ENCODE measurements at regions not wholly inside any gene's neighbourhood (a gene's known extent, or its start where the extent isn't known, plus 50 kb on each side); places are given as distances from the start of the nearest gene placed in this dataset.

DNA sequence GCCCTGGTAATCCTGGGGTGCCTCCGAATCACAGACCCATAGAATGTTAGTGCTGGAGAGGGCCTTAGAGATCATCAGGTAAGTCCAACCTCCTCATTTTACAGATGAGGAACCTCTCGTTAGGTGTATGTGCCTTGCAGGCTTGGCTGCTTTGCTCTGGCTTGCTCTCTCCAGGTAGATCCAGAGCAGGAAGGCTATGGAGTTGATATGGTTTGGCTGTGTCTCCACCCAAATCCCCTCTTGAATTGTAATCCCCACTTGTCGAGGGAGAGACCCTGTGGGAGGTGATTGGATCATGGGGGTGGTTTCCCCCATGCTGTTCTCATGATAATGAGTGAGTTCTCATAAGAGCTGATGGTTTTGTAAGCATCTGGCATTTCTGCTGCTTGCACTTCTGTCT lies 186.0 kb upstream of the PLXNA2 start:
- H3K79me2 ChIP-seq (ENCODE audit: insufficient read depth, low read length) = no peaks in the 10 kb centered on the region
- intact Hi-C loops (cut with micrococcal nuclease) = no loop called here
- no peak overlapping the region for H3K9ac ChIP-seq (ENCODE audit: insufficient read depth, low read length, poor library complexity, severe bottlenecking)
- no peak for DNase-seq
- no peaks in the 10 kb centered on the region for H3K36me3 Mint-ChIP-seq
- H2AFZ ChIP-seq (ENCODE audit: insufficient read depth, low read depth, low read length, poor library complexity, severe bottlenecking) = no peak overlapping the region
- no peaks in the 10 kb centered on the region for H3K27me3 ChIP-seq (ENCODE audit: control insufficient read depth in 2 of 2, insufficient read depth in 2 of 2, low read length in 2 of 2)
- peaks cover 0 to 4% (median 2%) of the 10 kb centered on the region in 7 donors for H3K9me3 Mint-ChIP-seq
- no peaks in the 10 kb centered on the region for H3K36me3 ChIP-seq (replicated peaks in 1 of 2; ENCODE audit: control insufficient read depth in 1 of 2, insufficient read depth in 2 of 2, low read length in 2 of 2)
- peaks cover 0 to 5% (median 1%) of the 10 kb centered on the region in 3 donors for H3K27me3 Mint-ChIP-seq (ENCODE audit: low read depth in 3 of 3)
- H3K27ac Mint-ChIP-seq = no peak overlapping the region
- no peak overlapping the region for H3K4me3 Mint-ChIP-seq
- H3K4me3 ChIP-seq (replicated peaks in 1 of 3; ENCODE audit: low read depth in 2 of 3, low read length in 3 of 3) = no peak overlapping the region
- no peak overlapping the region for H3K27ac ChIP-seq (ENCODE audit: low read depth in 1 of 2, low read length in 2 of 2)
- no CpG with 5 or more reads among the region's 3 CpGs for WGBS (ENCODE audit: insufficient coverage)
- H3K9me3 ChIP-seq (replicated peaks in 1 of 2; ENCODE audit: control insufficient read depth in 1 of 2, insufficient read depth in 1 of 2, low read length in 2 of 2) = no peaks in the 10 kb centered on the region
- H3K4me1 ChIP-seq (ENCODE audit: control insufficient read depth in 1 of 2, insufficient read depth in 2 of 2, low read length in 2 of 2) = no peaks in the 10 kb centered on the region
- no peaks in the 10 kb centered on the region for H4K20me1 ChIP-seq (ENCODE audit: insufficient read depth, low read length)
- H3K4me1 Mint-ChIP-seq = no peaks in the 10 kb centered on the region
- TF ChIP-seq, protein P1, sequence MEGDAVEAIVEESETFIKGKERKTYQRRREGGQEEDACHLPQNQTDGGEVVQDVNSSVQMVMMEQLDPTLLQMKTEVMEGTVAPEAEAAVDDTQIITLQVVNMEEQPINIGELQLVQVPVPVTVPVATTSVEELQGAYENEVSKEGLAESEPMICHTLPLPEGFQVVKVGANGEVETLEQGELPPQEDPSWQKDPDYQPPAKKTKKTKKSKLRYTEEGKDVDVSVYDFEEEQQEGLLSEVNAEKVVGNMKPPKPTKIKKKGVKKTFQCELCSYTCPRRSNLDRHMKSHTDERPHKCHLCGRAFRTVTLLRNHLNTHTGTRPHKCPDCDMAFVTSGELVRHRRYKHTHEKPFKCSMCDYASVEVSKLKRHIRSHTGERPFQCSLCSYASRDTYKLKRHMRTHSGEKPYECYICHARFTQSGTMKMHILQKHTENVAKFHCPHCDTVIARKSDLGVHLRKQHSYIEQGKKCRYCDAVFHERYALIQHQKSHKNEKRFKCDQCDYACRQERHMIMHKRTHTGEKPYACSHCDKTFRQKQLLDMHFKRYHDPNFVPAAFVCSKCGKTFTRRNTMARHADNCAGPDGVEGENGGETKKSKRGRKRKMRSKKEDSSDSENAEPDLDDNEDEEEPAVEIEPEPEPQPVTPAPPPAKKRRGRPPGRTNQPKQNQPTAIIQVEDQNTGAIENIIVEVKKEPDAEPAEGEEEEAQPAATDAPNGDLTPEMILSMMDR (IDR thresholded peaks at IDR 0.05) = no peak
- no peak overlapping the region for H3K4me2 ChIP-seq (replicated peaks; ENCODE audit: extremely low read depth, low read length, poor library complexity, severe bottlenecking)

- no peak overlapping the region for H3K4me2 ChIP-seq (replicated peaks; ENCODE audit: extremely low read depth, low read length, poor library complexity, severe bottlenecking)
- no peaks in the 10 kb centered on the region for H3K4me1 ChIP-seq (ENCODE audit: control insufficient read depth in 1 of 2, insufficient read depth in 2 of 2, low read length in 2 of 2)
- no peaks in the 10 kb centered on the region for H3K36me3 ChIP-seq (replicated peaks in 1 of 2; ENCODE audit: control insufficient read depth in 1 of 2, insufficient read depth in 2 of 2, low read length in 2 of 2)
- H3K27ac ChIP-seq (ENCODE audit: low read depth in 1 of 2, low read length in 2 of 2) = no peak overlapping the region
- WGBS (ENCODE audit: insufficient coverage) = no CpG with 5 or more reads among the region's 3 CpGs
- no peaks in the 10 kb centered on the region for H3K9me3 ChIP-seq (replicated peaks in 1 of 2; ENCODE audit: control insufficient read depth in 1 of 2, insufficient read depth in 1 of 2, low read length in 2 of 2)
- TF ChIP-seq, protein P1 (IDR thresholded peaks at IDR 0.05) = no peak
- intact Hi-C loops (cut with micrococcal nuclease) = no loop called here
- no peak overlapping the region for H3K4me3 Mint-ChIP-seq
- no peak overlapping the region for H3K9ac ChIP-seq (ENCODE audit: insufficient read depth, low read length, poor library complexity, severe bottlenecking)
- no peak for DNase-seq
- no peak overlapping the region for H3K27ac Mint-ChIP-seq
- no peaks in the 10 kb centered on the region for H3K79me2 ChIP-seq (ENCODE audit: insufficient read depth, low read length)
- no peaks in the 10 kb centered on the region for H3K27me3 ChIP-seq (ENCODE audit: control insufficient read depth in 2 of 2, insufficient read depth in 2 of 2, low read length in 2 of 2)
- H3K4me3 ChIP-seq (replicated peaks in 1 of 3; ENCODE audit: low read depth in 2 of 3, low read length in 3 of 3) = no peak overlapping the region
- H3K27me3 Mint-ChIP-seq (ENCODE audit: low read depth in 3 of 3) = peaks cover 0 to 5% (median 1%) of the 10 kb centered on the region in 3 donors
- no peaks in the 10 kb centered on the region for H3K4me1 Mint-ChIP-seq
- no peaks in the 10 kb centered on the region for H4K20me1 ChIP-seq (ENCODE audit: insufficient read depth, low read length)
- H2AFZ ChIP-seq (ENCODE audit: insufficient read depth, low read depth, low read length, poor library complexity, severe bottlenecking) = no peak overlapping the region
- peaks cover 0 to 4% (median 2%) of the 10 kb centered on the region in 7 donors for H3K9me3 Mint-ChIP-seq
- H3K36me3 Mint-ChIP-seq = no peaks in the 10 kb centered on the region
Measured at GRCh38 chr1:208431721-208432120, 187.5 kb upstream of the PLXNA2 start.
